PC-9 (cell line): ENCODE measurements at regions not wholly inside any gene's neighbourhood (a gene's known extent, or its start where the extent isn't known, plus 50 kb on each side); places are given as distances from the start of the nearest gene placed in this dataset.

Source experiments
- BruUV-seq: library from RNA; stranded (reverse); fragments of 400-500 nt; replicated peaks from 2 replicates; lab custom pipeline; 2021; lab: Mats Ljungman, UMichigan
- CTCF ChIA-PET: fragments of 300-600 bp; sonication (Branson Sonifier 250); formaldehyde crosslinking; loops from one replicate; lab custom pipeline; 2022; ENCODE audit warnings: antibody characterized with exemption; lab: Charles Lee
- POLR2A ChIA-PET: fragments of 300-600 bp; sonication (Branson Sonifier 250); formaldehyde crosslinking; loops from one replicate; lab custom pipeline; 2022; ENCODE audit warnings: antibody characterized with exemption; ENCODE audit not compliant: unreplicated experiment; lab: Charles Lee
- DNase-seq, 2 experiments: peaks; one replicate each; pipeline versions ENCODE4 v3.0.0 to v3.0.0-alpha.2; 2015 to 2022; ENCODE audit warnings: mixed read lengths in 1 of 2
- H2AFZ ChIP-seq: fragments of 200-600 bp; sonication (generic); 2 replicates; pipeline ENCODE4 v1.8.1; 2017; ENCODE audit warnings: antibody characterized with exemption
- H3F3A ChIP-seq: fragments of 200-600 bp; sonication (generic); 2 replicates; pipeline ENCODE4 v1.8.1; 2017; ENCODE audit warnings: antibody characterized with exemption, mild to moderate bottlenecking, low read depth; ENCODE audit not compliant: insufficient read depth
- H3K27ac ChIP-seq: fragments of 200-600 bp; sonication (generic); 2 replicates; pipeline ENCODE4 v1.6.1; 2016; ENCODE audit warnings: mixed run types
- H3K27me3 ChIP-seq: fragments of 200-600 bp; sonication (generic); 2 replicates; pipeline ENCODE4 v1.6.1; 2016; ENCODE audit warnings: low read depth, mixed run types; ENCODE audit not compliant: insufficient read depth
- H3K36me3 ChIP-seq: fragments of 200-600 bp; sonication (generic); 2 replicates; pipeline ENCODE4 v1.6.1; 2016; ENCODE audit warnings: low read depth, mixed run types
- H3K4me1 ChIP-seq: fragments of 200-600 bp; sonication (generic); replicated peaks from 2 replicates; pipeline ENCODE4 v1.6.1; 2016; ENCODE audit warnings: mixed run types; ENCODE audit not compliant: insufficient read depth
- H3K4me2 ChIP-seq: fragments of 200-600 bp; sonication (generic); 2 replicates; pipeline ENCODE4 v1.6.1; 2017; ENCODE audit warnings: mixed run types
- H3K4me3 ChIP-seq: fragments of 200-600 bp; sonication (generic); 2 replicates; pipeline ENCODE4 v1.6.1; 2016; ENCODE audit warnings: mixed run types
- H3K79me2 ChIP-seq: fragments of 200-600 bp; sonication (generic); 2 replicates; pipeline ENCODE4 v1.6.1; 2017; ENCODE audit warnings: low read depth, mixed run types
- H3K9me2 ChIP-seq: fragments of 200-600 bp; sonication (generic); 2 replicates; pipeline ENCODE4 v1.8.1; 2017; ENCODE audit warnings: mild to moderate bottlenecking; ENCODE audit not compliant: insufficient read depth
- H3K9me3 ChIP-seq: fragments of 200-600 bp; sonication (generic); 2 replicates; pipeline ENCODE4 v1.8.1; 2016; ENCODE audit warnings: low read depth; ENCODE audit not compliant: insufficient read depth
- H4K20me1 ChIP-seq: fragments of 200-600 bp; sonication (generic); 2 replicates; pipeline ENCODE4 v1.8.1; 2017; ENCODE audit not compliant: insufficient read depth
- CTCF ChIP-seq: fragments of 200-600 bp; sonication (generic); conservative IDR thresholded peaks from 2 replicates; pipeline ENCODE4 v1.6.1; 2017; ENCODE audit warnings: mixed run types, antibody characterized with exemption, mild to moderate bottlenecking, moderate library complexity
- EZH2 ChIP-seq: fragments of 200-600 bp; sonication (generic); IDR thresholded peaks from 2 replicates; pipeline ENCODE4 v1.8.0; 2017; ENCODE audit warnings: antibody characterized with exemption, low read depth
- intact Hi-C: fragments of 100-400 bp; cut with micrococcal nuclease; formaldehyde crosslinking; loops from one replicate; pipeline ENCODE4 v1.10.0; 2022; ENCODE audit not compliant: unreplicated experiment

GRCh38 chr20:7695635-7696034 lies 244.6 kb downstream of the HAO1 start:
- H3K79me2 ChIP-seq: no peaks in the 10 kb centered on the region
- H3K27ac ChIP-seq: no peak overlapping the region
- no peaks in the 10 kb centered on the region for H3K9me3 ChIP-seq
- TF ChIP-seq CTCF (no peak), EZH2 (no peak)
- intact Hi-C loops: no loop called here
- POLR2A ChIA-PET: no interaction called here
- no peaks in the 10 kb centered on the region for H3K4me1 ChIP-seq
- BruUV-seq: no TSS peak
- H3K27me3 ChIP-seq: peaks cover 28% of the 10 kb centered on the region
- H2AFZ ChIP-seq: no peak overlapping the region
- H3K4me3 ChIP-seq: no peak overlapping the region
- H3K9me2 ChIP-seq: no peaks in the 10 kb centered on the region
- H3F3A ChIP-seq: no peaks in the 10 kb centered on the region
- no peaks in the 10 kb centered on the region for H4K20me1 ChIP-seq
- H3K36me3 ChIP-seq: no peaks in the 10 kb centered on the region
- DNase-seq: no peak
- CTCF ChIA-PET: no interaction called here
- H3K4me2 ChIP-seq: no peak overlapping the region

- intact Hi-C loops: no loop called here
- Histone ChIP-seq H2AFZ (no peak overlapping the region), H3K4me3 (no peak overlapping the region), H3K9me2 (no peaks in the 10 kb centered on the region), H3K9me3 (no peaks in the 10 kb centered on the region), H3F3A (no peaks in the 10 kb centered on the region), H3K4me1 (no peaks in the 10 kb centered on the region), H3K4me2 (no peak overlapping the region), H3K27ac (no peak overlapping the region), H3K79me2 (no peaks in the 10 kb centered on the region), H3K27me3 (peaks cover 28% of the 10 kb centered on the region), H3K36me3 (no peaks in the 10 kb centered on the region), H4K20me1 (no peaks in the 10 kb centered on the region)
- no peak for DNase-seq
- ChIA-PET POLR2A (no interaction called here), CTCF (no interaction called here)
- no TSS peak for BruUV-seq
- no peak for TF ChIP-seq EZH2
- no peak for TF ChIP-seq CTCF
These were observed 243.9 kb downstream of the HAO1 start for GRCh38 chr20:7696311-7696710.

GRCh38 chr20:7702141-7702540 lies 238.1 kb downstream of the HAO1 start:
- Histone ChIP-seq H2AFZ (no peak overlapping the region), H3K4me3 (no peak overlapping the region), H3K9me3 (no peaks in the 10 kb centered on the region), H3K9me2 (no peaks in the 10 kb centered on the region), H3K36me3 (no peaks in the 10 kb centered on the region), H3K4me2 (no peak overlapping the region), H3K27me3 (peaks cover 11% of the 10 kb centered on the region; the same call in 1 of the 2 replicates), H3K79me2 (no peaks in the 10 kb centered on the region), H3K4me1 (no peaks in the 10 kb centered on the region), H3F3A (no peaks in the 10 kb centered on the region), H4K20me1 (no peaks in the 10 kb centered on the region), H3K27ac (no peak overlapping the region)
- BruUV-seq: no TSS peak
- ChIA-PET POLR2A (no interaction called here), CTCF (interaction anchor here (0.6 kb wide), 1 partner anchor 10 kb away, joined by 3 read pairs; no protein-coding TSS in a partner anchor)
- DNase-seq: no peak
- TF ChIP-seq EZH2 (no peak), CTCF (no peak)
- intact Hi-C loops: no loop called here
